HG02870 (cell line): ENCODE measurements at regions not wholly inside any gene's neighbourhood (a gene's known extent, or its start where the extent isn't known, plus 50 kb on each side); places are given as distances from the start of the nearest gene placed in this dataset.
"Not testable (repeated sequence)": the region's sequence is repeated elsewhere in the genome, so short reads cannot be mapped to it uniquely, and the experiment has no call there.

Experiments
- ATAC-seq: cut with Tn5 transposase; IDR thresholded peaks from one replicate; pipeline ENCODE4 v1.9.1; 2021; ENCODE audit warnings: mild to moderate bottlenecking, moderate library complexity; ENCODE audit not compliant: unreplicated experiment

GRCh38 chr3:69493157-69493556 is 107.3 kb upstream of the FRMD4B start:
- ATAC-seq, result no peak

GRCh38 chr3:69491975-69492374 is 106.1 kb upstream of the FRMD4B start:
- no peak for ATAC-seq

- ATAC-seq, result no peak
These were observed 105.1 kb upstream of the FRMD4B start for GRCh38 chr3:69490971-69491370.

GRCh38 chr3:69490235-69490634 is 104.3 kb upstream of the FRMD4B start:
- ATAC-seq, result no peak

GRCh38 chr3:69488026-69488425 is 102.1 kb upstream of the FRMD4B start:
- ATAC-seq, result no peak

- no peak for ATAC-seq
These were observed 99.6 kb upstream of the FRMD4B start for GRCh38 chr3:69485489-69485888.

- no peak for ATAC-seq
These were observed 98.9 kb upstream of the FRMD4B start for GRCh38 chr3:69484507-69485393.

- ATAC-seq, result no peak
These were observed 97.6 kb upstream of the FRMD4B start for GRCh38 chr3:69483449-69483848.

GRCh38 chr3:69480986-69481385 is 95.1 kb upstream of the FRMD4B start:
- not testable (repeated sequence) for ATAC-seq

- no peak for ATAC-seq
These were observed 88.3 kb upstream of the FRMD4B start for GRCh38 chr3:69474186-69474585.

GRCh38 chr3:69472093-69472492 is 86.2 kb upstream of the FRMD4B start:
- ATAC-seq, result no peak

GRCh38 chr3:69463531-69463930 is 77.6 kb upstream of the FRMD4B start:
- no peak for ATAC-seq

GRCh38 chr3:69462826-69463100 is 76.9 kb upstream of the FRMD4B start:
- ATAC-seq, result no peak

GRCh38 chr3:69462022-69462825 is 76.3 kb upstream of the FRMD4B start:
- no peak for ATAC-seq

GRCh38 chr3:69460034-69460433 is 74.1 kb upstream of the FRMD4B start:
- no peak for ATAC-seq

- no peak for ATAC-seq
These were observed 73.0 kb upstream of the FRMD4B start for GRCh38 chr3:69458803-69459365.

- no peak for ATAC-seq
These were observed 70.7 kb upstream of the FRMD4B start for GRCh38 chr3:69456631-69457030.

GRCh38 chr3:69454204-69454787 is 68.4 kb upstream of the FRMD4B start:
- ATAC-seq, result no peak

GRCh38 chr3:69452295-69452694 is 66.4 kb upstream of the FRMD4B start:
- ATAC-seq, result no peak

GRCh38 chr3:69451594-69451993 is 65.7 kb upstream of the FRMD4B start:
- ATAC-seq, result no peak

GRCh38 chr3:69448877-69449276 is 63.0 kb upstream of the FRMD4B start:
- ATAC-seq, result no peak
